ENCODE measurements at regions not wholly inside any gene's neighbourhood (a gene's known extent, or its start where the extent isn't known, plus 50 kb on each side); places are given as distances from the start of the nearest gene placed in this dataset.
"Not testable (repeated sequence)": the region's sequence is repeated elsewhere in the genome, so short reads cannot be mapped to it uniquely, and the experiment has no call there.

- TF ChIP-seq, protein P1, sequence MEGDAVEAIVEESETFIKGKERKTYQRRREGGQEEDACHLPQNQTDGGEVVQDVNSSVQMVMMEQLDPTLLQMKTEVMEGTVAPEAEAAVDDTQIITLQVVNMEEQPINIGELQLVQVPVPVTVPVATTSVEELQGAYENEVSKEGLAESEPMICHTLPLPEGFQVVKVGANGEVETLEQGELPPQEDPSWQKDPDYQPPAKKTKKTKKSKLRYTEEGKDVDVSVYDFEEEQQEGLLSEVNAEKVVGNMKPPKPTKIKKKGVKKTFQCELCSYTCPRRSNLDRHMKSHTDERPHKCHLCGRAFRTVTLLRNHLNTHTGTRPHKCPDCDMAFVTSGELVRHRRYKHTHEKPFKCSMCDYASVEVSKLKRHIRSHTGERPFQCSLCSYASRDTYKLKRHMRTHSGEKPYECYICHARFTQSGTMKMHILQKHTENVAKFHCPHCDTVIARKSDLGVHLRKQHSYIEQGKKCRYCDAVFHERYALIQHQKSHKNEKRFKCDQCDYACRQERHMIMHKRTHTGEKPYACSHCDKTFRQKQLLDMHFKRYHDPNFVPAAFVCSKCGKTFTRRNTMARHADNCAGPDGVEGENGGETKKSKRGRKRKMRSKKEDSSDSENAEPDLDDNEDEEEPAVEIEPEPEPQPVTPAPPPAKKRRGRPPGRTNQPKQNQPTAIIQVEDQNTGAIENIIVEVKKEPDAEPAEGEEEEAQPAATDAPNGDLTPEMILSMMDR (conservative IDR thresholded peaks at IDR 0.05; ENCODE audit: low read depth in 2 of 2), result not testable (repeated sequence)
- not testable (repeated sequence) for TF ChIP-seq EZH2 (IDR thresholded peaks at IDR 0.05; ENCODE audit: low read depth, unreplicated experiment); CREB1 (CRISPR knock-in tag; IDR thresholded peaks at IDR 0.05; ENCODE audit: low read depth); EZH2phosphoT487 (IDR thresholded peaks at IDR 0.05; ENCODE audit: unreplicated experiment)
These were observed 128.4 kb downstream of the FOXD4L6 start for GRCh38 chr9:40999952-41000700.
